Gastrocnemius medialis (tissue), 4 donors: ENCODE measurements at regions not wholly inside any gene's neighbourhood (a gene's known extent, or its start where the extent isn't known, plus 50 kb on each side); places are given as distances from the start of the nearest gene placed in this dataset.

Source experiments
- POLR2A ChIP-seq, 2 donors: fragments of 450-650 bp; IDR thresholded peaks; one replicate each; pipeline ENCODE4 v1.6.1; 2017; ENCODE audit warnings: antibody characterized with exemption in 2 of 2, mild to moderate bottlenecking in 2 of 2, moderate library complexity in 2 of 2
- TF ChIP-seq, protein P1 (sequence below), 5 experiments: fragments of 450-650 bp in 3 of 5; fragments of 200-600 bp in 2 of 5; sonication (generic) in 2 of 5; IDR thresholded peaks in 4 of 5; conservative IDR thresholded peaks in 1 of 5; 1 replicate in 4 of 5; 2 replicates in 1 of 5; pipeline ENCODE4 v1.5.1; 2016 to 2019; ENCODE audit warnings: antibody characterized with exemption in 5 of 5, mild to moderate bottlenecking in 3 of 5, moderate library complexity in 3 of 5

DNA sequence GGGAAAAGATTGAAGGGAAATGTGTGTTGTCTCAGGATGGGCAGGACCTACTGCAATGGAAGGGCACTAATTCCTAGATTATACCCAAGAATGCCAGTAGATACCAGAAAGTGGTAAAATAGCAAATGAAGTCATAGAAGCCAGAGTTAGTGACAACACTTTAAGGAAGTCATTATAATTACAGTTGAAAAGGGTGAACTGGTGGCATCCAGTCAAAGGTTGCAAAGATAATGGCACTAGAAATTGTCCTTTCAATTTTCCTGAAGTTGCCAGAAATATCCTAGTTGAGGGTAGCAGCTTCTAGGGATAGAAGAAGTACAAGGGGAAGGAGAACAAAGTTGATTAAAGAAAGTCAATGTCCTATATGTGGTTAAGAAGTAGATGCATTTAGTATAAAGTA is 68.8 kb upstream of the GLS start:
- TF ChIP-seq POLR2A (IDR thresholded peaks at IDR 0.05) = no peak
- TF ChIP-seq, protein P1, sequence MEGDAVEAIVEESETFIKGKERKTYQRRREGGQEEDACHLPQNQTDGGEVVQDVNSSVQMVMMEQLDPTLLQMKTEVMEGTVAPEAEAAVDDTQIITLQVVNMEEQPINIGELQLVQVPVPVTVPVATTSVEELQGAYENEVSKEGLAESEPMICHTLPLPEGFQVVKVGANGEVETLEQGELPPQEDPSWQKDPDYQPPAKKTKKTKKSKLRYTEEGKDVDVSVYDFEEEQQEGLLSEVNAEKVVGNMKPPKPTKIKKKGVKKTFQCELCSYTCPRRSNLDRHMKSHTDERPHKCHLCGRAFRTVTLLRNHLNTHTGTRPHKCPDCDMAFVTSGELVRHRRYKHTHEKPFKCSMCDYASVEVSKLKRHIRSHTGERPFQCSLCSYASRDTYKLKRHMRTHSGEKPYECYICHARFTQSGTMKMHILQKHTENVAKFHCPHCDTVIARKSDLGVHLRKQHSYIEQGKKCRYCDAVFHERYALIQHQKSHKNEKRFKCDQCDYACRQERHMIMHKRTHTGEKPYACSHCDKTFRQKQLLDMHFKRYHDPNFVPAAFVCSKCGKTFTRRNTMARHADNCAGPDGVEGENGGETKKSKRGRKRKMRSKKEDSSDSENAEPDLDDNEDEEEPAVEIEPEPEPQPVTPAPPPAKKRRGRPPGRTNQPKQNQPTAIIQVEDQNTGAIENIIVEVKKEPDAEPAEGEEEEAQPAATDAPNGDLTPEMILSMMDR (IDR thresholded peaks at IDR 0.05 in 4 of 5, conservative IDR thresholded peaks at IDR 0.05 in 1 of 5) = no peak
